ENCODE measurements at regions not wholly inside any gene's neighbourhood (a gene's known extent, or its start where the extent isn't known, plus 50 kb on each side); places are given as distances from the start of the nearest gene placed in this dataset.

DNA sequence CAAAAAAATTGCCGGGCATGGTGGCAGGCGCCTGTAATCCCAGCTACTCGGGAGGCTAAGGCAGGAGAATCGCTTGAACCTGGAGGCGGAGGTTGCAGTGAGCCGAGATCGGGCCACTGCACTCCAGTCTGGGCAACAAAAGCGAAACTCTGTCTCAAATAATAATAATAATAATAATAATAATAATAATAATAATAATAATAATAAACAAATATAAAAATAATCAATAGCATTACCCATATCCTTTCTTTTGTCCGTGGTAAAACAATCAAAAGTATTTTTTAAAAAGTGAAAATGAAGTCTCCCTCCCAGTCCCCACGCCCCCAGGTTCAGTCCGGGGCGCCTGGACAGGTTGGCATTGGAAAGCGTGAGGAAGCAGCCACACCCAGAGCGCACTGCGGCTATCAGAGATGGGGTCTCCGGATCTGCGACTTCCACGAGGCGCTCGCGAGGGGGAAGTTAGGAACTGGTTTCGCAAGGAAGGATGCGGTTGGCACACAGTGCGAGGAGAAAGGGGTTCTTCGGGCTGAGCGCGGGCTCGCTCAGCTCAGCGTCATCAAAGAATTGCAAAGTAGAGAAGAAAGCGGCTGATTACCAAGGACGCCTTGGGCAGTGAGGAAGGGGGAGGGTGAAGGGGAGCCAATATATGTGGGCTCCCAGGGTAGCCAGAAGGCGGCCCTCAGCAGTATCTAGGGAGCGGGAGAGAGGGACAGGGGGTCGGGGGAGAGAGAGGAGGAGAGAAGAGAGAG, 69.5 kb upstream of the EPHB3 start:
- Histone ChIP-seq H3K4me1 (no peaks in the 10 kb centered on the region), H3K27ac (no peak overlapping the region), H3K4me3 (no peak overlapping the region), H3K27me3 (peaks cover 17% of the 10 kb centered on the region), H3K36me3 (no peaks in the 10 kb centered on the region), H3K9ac (ENCODE audit: low read depth in 2 of 2, low read length in 2 of 2) (no peak overlapping the region), H3K9me3 (no peaks in the 10 kb centered on the region)
- intact Hi-C loops (cut with DNase I), result no loop called here
- no peak for DNase-seq
- TF ChIP-seq, protein P1, sequence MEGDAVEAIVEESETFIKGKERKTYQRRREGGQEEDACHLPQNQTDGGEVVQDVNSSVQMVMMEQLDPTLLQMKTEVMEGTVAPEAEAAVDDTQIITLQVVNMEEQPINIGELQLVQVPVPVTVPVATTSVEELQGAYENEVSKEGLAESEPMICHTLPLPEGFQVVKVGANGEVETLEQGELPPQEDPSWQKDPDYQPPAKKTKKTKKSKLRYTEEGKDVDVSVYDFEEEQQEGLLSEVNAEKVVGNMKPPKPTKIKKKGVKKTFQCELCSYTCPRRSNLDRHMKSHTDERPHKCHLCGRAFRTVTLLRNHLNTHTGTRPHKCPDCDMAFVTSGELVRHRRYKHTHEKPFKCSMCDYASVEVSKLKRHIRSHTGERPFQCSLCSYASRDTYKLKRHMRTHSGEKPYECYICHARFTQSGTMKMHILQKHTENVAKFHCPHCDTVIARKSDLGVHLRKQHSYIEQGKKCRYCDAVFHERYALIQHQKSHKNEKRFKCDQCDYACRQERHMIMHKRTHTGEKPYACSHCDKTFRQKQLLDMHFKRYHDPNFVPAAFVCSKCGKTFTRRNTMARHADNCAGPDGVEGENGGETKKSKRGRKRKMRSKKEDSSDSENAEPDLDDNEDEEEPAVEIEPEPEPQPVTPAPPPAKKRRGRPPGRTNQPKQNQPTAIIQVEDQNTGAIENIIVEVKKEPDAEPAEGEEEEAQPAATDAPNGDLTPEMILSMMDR (IDR thresholded peaks at IDR 0.05), result no peak

DNA sequence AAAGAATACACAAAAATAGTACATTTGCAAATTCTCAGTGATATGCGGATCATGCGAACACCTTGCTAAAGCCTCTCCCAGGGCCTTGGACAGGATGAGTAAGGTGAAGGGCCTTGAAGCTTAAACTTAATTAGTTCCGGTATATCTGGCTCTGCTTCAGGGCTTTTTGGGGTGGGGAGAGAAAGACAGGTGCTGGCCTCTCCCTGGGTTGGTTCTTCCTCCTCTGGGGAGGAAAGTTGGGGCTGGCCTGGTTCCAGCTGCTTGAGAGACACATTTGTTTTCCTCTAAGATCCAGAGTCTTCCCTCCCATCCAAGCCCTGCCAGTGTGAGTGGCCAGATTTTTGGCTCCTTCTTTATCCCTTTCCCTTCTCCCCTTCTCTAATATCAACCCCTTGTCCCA, 64.7 kb upstream of the EPHB3 start:
- H3K36me3 ChIP-seq, result no peaks in the 10 kb centered on the region
- peaks cover 5% of the 10 kb centered on the region for H3K27me3 ChIP-seq
- H3K9me3 ChIP-seq, result no peaks in the 10 kb centered on the region
- DNase-seq, result peak; percentile 47
- no peaks in the 10 kb centered on the region for H3K4me1 ChIP-seq
- no peak overlapping the region for H3K4me3 ChIP-seq
- TF ChIP-seq, protein P1 (IDR thresholded peaks at IDR 0.05), result no peak
- no peak overlapping the region for H3K27ac ChIP-seq
- intact Hi-C loops (cut with DNase I), result no loop called here
- H3K9ac ChIP-seq (ENCODE audit: low read depth in 2 of 2, low read length in 2 of 2), result no peak overlapping the region

DNA sequence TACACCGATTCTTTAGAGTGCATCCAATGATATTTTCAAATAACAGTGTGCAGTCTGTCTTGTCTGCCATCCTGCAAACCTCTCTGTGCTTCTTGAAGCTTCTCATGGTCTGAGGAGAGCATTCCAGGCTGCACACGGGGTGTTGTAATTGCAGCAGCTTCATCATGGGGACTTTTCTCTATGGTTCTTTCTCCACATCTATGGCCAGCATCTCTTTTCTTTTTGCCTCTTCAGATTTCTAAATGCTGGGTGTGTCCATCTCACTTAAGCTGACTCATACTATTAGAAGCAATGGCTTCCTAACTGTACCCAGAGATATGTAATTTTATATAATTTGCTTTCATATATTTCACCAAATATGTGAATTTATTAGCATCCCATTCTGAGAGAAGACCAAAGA, 63.8 kb upstream of the EPHB3 start:
- no peaks in the 10 kb centered on the region for H3K9me3 ChIP-seq
- no peak overlapping the region for H3K27ac ChIP-seq
- DNase-seq, result no peak
- no peak overlapping the region for H3K9ac ChIP-seq (ENCODE audit: low read depth in 2 of 2, low read length in 2 of 2)
- intact Hi-C loops (cut with DNase I), result no loop called here
- no peaks in the 10 kb centered on the region for H3K4me1 ChIP-seq
- H3K27me3 ChIP-seq, result no peaks in the 10 kb centered on the region
- H3K4me3 ChIP-seq, result no peak overlapping the region
- no peaks in the 10 kb centered on the region for H3K36me3 ChIP-seq
- TF ChIP-seq, protein P1 (IDR thresholded peaks at IDR 0.05), result no peak

DNA sequence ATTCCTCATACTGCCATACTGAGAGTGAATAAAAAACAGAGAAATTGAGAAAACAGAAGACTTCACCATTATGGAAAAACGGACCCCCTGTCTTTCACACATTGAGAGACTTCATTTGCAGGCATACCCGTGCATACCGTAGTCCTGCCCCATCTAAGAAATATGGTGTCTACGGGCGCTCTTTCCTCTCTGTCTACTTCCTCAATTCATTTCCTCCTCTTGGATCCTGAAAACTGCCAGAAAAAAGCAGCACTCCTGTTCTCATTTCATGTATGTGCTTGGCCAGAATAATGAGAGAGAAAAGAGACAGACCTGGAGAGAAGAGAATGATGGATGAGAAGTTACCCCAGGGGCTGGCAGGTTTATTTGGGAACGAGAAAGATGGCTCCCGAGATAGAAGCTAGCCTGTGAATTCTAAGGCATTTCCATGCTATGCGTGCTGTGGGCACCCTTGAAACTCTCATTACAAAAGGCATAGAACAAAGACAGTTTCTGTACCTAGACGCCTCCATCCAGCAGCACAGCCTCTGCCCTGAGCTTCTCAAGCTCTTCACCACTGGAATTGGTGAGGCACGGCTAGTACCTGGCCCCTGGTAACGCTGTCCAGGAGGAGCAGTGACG, 62.5 kb upstream of the EPHB3 start:
- no peaks in the 10 kb centered on the region for H3K36me3 ChIP-seq
- no peaks in the 10 kb centered on the region for H3K4me1 ChIP-seq
- H3K4me3 ChIP-seq, result no peak overlapping the region
- intact Hi-C loops (cut with DNase I), result no loop called here
- no peak overlapping the region for H3K9ac ChIP-seq (ENCODE audit: low read depth in 2 of 2, low read length in 2 of 2)
- no peak for DNase-seq
- no peak overlapping the region for H3K27ac ChIP-seq
- H3K27me3 ChIP-seq, result no peaks in the 10 kb centered on the region
- no peaks in the 10 kb centered on the region for H3K9me3 ChIP-seq
- TF ChIP-seq, protein P1 (IDR thresholded peaks at IDR 0.05), result no peak

DNA sequence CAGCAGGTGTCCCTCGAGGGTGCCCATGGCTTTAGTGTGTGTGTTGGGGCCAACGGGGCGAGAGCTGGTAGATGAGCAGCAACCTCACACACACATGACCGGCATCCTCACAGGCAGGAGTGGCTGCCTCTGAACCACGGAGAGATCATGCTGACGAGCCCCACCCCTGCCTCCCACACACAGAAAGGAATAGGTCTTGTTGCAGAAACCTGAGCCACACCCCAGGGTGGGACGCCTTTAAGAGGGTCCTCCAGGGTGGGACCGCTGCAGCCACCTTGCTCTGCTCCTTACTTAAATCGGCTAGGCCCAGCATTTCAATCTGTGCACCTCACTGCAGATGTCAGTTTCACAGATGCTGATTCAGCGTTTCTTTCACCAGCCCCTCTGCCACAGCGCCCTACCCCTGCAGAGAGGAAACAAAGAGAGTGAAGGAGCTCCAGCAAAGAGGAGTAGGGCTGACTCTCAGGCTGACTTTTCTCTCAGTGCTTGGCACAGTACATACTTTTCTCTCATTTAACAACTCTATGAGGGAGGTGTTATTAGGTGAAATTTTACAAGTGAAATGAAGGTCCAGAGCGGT, 61.2 kb upstream of the EPHB3 start:
- TF ChIP-seq, protein P1 (IDR thresholded peaks at IDR 0.05), result no peak
- Histone ChIP-seq H3K36me3 (no peaks in the 10 kb centered on the region), H3K4me1 (no peaks in the 10 kb centered on the region), H3K4me3 (no peak overlapping the region), H3K9me3 (no peaks in the 10 kb centered on the region), H3K27me3 (no peaks in the 10 kb centered on the region), H3K27ac (no peak overlapping the region), H3K9ac (ENCODE audit: low read depth in 2 of 2, low read length in 2 of 2) (no peak overlapping the region)
- DNase-seq, result no peak
- intact Hi-C loops (cut with DNase I), result no loop called here
